Omental fat pad (tissue), 3 donors: ENCODE measurements at regions not wholly inside any gene's neighbourhood (a gene's known extent, or its start where the extent isn't known, plus 50 kb on each side); places are given as distances from the start of the nearest gene placed in this dataset.

Experiments
- ATAC-seq: fragments of 150-250 bp; one replicate; pipeline ENCODE4 v1.9.1; 2016; ENCODE audit warnings: mild to moderate bottlenecking, moderate library complexity; ENCODE audit not compliant: low FRiP score
- DNase-seq: peaks from one replicate; pipeline ENCODE4 v3.0.0-alpha.2; 2019; ENCODE audit warnings: low spot score
- TF ChIP-seq, protein P1 (sequence below), 3 donors: fragments of 450-650 bp; IDR thresholded peaks; one replicate each; pipeline ENCODE4 v1.5.1; 2016 to 2017; ENCODE audit warnings: antibody characterized with exemption in 3 of 3, mild to moderate bottlenecking in 3 of 3, moderate library complexity in 2 of 3

DNA sequence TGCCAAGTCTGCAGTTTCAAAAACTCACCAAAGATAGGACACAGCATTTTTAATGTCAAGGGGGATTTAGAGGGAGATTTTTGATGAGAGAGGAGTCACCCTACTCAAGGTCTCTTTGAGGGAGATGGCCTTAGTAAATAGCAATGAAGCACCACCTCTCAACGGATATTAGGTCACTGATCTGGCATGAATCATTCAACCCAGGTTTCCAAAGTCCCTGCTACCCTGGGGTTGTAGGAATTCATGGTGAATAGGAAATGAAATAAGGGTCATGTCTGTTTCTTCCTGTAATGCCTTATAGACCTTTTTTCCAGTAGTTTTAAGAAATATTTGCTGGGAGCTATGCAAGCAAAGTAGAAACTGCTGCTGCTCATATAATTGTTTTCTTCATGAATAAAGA lies 2154.9 kb downstream of the LRRC4C start:
- TF ChIP-seq, protein P1, sequence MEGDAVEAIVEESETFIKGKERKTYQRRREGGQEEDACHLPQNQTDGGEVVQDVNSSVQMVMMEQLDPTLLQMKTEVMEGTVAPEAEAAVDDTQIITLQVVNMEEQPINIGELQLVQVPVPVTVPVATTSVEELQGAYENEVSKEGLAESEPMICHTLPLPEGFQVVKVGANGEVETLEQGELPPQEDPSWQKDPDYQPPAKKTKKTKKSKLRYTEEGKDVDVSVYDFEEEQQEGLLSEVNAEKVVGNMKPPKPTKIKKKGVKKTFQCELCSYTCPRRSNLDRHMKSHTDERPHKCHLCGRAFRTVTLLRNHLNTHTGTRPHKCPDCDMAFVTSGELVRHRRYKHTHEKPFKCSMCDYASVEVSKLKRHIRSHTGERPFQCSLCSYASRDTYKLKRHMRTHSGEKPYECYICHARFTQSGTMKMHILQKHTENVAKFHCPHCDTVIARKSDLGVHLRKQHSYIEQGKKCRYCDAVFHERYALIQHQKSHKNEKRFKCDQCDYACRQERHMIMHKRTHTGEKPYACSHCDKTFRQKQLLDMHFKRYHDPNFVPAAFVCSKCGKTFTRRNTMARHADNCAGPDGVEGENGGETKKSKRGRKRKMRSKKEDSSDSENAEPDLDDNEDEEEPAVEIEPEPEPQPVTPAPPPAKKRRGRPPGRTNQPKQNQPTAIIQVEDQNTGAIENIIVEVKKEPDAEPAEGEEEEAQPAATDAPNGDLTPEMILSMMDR (IDR thresholded peaks at IDR 0.05), result no peak
- no peak for DNase-seq
- no peak for ATAC-seq

GRCh38 chr11:39294648-39295047 lies 2164.8 kb downstream of the LRRC4C start:
- ATAC-seq (no peak), DNase-seq (no peak)
- TF ChIP-seq, protein P1 (IDR thresholded peaks at IDR 0.05), result no peak

- TF ChIP-seq, protein P1 (IDR thresholded peaks at IDR 0.05), result no peak
- DNase-seq, result no peak
- no peak for ATAC-seq
Observed at GRCh38 chr11:39288011-39288410, 2171.4 kb downstream of the LRRC4C start.

DNA sequence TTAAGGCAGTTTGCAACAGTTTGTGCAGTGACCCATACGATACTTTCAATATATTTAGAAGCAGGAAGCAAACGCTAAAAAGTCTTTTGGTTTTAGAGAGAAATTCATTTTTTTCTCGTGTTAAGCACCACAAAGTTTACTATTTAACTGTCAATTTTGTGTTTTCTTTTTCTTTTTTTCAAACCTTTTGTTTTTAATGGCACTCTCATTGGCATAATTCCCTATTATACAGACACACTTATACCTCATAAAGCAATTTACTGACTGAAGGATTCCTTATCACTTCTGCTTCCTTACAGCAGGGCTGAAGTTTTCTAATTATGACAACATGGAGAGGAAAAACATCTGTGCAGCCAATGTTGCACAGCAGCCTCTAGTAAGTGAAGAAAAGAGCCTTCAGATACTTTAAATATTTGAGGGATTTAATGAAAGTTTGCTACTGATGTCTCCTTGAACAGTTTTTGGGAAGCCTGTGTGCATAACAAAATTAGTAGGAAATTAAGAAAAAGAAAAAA lies 2191.2 kb downstream of the LRRC4C start:
- ATAC-seq, result no peak
- no peak for DNase-seq
- TF ChIP-seq, protein P1 (IDR thresholded peaks at IDR 0.05), result no peak

DNA sequence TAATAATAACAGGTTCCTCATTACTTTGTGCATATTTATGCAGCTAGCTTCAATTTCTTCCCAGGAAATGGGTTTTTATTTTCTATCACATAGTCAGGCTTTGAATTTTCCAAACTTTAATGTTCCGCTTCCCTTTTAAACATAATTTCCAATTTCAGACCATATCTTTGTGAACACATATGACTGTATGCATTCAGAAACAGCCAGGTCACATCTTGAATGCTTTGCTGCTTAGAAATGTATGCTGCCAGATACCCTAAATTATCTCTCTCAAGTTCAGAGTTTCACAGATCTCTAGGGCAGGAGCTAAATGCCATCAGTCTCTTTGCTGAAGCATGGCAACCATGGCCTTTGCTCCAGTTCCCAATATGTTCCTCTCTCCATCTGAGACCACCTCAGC lies 2203.8 kb downstream of the LRRC4C start:
- no peak for ATAC-seq
- TF ChIP-seq, protein P1 (IDR thresholded peaks at IDR 0.05), result no peak
- DNase-seq, result no peak

DNA sequence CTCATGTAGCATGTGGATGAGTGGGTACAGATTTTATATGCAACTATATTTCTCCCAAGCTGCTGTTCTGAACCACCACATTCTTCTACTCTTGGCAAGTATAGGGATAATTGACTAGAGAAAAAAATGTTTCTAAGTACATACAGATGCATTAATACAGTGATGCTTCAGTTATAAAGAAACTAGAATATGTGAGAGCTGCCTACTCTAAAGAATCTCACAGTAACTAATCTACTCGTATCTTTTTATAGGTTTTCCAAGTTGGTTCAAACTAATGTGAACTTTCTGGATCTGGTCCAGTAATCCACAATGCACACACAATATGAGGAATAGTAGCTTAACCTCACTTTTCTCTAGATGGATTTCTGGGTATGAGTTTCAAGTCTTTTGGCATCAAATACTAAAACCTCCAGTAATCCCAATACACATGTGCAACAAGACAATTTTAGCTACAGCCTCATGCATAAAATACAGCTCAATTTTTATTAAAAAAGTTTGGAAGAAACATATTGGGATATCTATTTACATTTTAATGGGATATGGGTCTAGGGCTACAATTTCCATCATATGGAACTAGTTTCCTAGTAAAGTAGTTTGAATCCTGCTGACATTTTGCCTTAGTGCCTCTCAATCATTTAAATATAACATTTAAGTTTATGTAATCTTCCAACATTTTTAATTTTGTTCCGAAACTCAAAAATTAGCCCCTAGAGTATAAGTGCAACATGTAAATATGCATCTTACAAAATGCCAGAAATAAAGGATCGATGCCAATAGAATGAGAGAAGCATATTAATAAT lies 2209.7 kb downstream of the LRRC4C start:
- TF ChIP-seq, protein P1 (IDR thresholded peaks at IDR 0.05), result no peak
- ATAC-seq (no peak), DNase-seq (no peak)

GRCh38 chr11:39247570-39248137 lies 2211.8 kb downstream of the LRRC4C start:
- TF ChIP-seq, protein P1 (IDR thresholded peaks at IDR 0.05), result no peak
- DNase-seq (no peak), ATAC-seq (no peak)
